GM21367 (cell line): ENCODE measurements at regions not wholly inside any gene's neighbourhood (a gene's known extent, or its start where the extent isn't known, plus 50 kb on each side); places are given as distances from the start of the nearest gene placed in this dataset.

Experiments used
- ATAC-seq: cut with Tn5 transposase; IDR thresholded peaks from one replicate; pipeline ENCODE4 v1.9.1; 2021; ENCODE audit not compliant: unreplicated experiment

DNA sequence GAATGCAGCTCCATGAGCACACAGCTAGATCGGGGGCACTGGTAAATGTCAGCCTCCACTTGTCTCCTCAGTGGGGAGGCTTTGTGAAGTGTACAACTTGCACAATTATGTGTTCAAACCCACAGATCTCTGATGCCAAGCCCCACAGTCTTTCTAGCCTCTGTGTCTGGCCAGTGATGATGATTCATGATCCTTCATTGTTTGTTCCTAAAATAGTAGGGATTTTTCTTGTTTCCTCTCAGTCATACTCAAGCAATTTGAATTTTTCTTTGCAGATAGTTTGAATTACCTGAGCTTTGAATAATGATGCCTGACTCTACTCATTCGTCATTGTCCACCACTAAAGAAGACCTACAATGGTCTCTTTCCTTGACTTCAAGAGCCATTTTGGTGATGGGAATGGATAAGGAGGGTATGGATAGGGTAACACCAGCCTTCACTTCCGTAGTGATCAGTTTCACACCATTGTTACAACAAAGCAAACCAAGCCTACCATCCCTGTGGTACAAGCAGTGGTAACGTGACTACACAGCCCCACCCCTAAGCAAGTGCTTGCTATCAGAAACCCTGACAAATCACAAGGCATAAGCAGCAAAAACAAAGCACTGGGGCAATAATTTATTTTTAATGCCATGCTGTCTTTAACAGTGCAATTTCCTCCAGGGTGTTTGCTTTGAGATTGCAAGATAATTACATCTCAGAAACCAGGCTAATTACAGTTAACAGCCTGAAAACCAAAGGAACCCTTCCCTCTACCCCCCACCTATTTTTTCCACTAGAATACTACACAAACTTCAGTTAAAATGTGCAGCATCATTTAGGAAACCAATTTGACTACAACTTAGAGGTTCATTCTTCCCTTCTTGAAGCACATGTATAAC, 114.1 kb upstream of the PPP2R3A start:
- no peak for ATAC-seq

DNA sequence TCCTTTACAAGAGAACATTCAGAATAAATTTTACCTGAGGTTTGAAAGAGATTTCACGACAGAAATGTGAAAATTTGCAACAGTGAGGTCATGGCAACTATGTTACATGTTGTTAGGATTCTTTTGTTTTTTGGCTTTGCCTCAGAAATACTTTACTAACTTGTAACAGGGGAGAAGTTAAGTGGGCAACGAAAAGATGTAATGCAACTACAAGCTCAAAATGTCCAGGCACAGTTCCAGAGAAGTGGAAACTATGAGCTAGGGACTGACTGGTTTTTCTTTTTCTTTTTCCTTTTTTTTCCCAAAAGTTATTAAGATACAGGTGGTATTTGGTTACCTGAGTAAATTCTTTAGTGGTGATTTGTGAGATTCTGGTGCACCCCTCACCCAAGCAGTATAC, 111.5 kb upstream of the PPP2R3A start:
- no peak for ATAC-seq

DNA sequence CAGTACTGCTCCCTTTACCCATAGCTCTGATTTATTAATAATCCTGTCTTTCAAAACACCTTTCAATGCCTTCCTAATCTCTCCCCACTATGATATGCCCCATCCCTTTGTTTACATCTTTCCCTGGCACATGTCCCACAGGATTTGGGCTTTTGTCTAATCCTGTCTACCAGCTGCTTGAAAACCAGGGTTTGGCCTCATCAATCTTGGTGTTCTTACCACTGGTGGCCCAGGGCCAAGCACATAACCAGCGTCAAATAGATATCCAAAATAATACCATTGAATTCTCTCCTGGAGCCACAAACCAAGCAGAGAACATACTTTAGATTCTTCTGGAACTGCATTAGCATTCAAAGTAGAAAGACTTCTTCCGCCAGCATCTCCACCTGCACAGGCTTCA, 104.8 kb upstream of the PPP2R3A start:
- no peak for ATAC-seq

DNA sequence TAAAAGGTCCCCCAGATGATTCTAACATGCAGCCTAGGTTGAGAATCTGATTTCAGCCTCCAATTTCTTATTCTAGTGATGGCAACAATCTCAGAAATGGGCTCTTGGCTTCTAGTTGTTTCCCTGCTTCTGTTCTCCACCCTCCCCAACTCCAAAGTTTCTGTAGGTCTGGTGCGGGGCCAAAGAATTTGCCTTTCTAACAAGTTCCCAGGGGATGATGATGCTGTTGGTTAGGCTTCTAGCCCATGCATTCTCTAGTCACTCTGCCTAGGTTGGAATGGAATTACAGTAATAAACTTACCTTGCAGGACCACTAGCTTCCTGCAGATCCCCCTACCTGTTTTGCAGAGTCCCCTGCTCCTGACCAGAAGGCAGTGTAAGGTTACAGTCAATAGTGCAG, 103.2 kb upstream of the PPP2R3A start:
- ATAC-seq, result no peak

DNA sequence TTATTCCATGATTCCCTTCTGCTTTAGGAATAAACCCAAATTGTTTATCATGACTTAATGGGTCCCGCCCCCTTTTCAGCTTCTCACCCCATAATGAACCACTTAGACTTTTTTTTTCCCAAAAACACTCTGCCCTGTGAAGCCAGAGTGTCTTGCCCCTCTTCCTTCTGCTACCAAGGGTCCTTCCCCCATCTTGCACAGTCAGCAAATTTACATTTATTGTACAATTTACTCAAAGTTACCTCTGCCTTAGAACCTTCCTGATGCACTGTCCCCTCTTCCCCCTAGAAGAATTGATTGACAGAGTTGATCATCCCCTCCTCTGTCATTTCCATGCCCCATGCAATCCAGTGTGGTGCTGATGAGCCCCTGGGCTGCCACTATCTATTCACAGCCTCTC, 101.5 kb upstream of the PPP2R3A start:
- ATAC-seq, result no peak

DNA sequence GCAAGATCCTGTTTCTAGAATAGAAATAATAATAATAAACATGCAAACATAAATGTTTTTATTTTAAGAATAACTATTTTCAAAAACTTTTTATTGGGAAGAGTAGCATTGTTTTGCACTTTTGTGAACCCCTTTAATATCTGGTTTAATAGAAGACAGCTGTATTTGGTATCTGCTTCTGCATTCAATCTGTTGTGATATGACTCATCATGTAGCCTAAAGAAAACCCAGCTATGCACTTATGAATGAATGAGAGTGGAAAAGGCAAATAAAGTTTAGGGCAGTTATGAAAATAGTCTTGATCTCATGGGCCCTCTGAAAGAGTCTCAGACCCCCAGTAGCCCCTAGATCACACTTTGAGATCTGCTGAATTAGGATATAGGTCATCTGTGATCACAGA, 100.4 kb upstream of the PPP2R3A start:
- ATAC-seq, result no peak

DNA sequence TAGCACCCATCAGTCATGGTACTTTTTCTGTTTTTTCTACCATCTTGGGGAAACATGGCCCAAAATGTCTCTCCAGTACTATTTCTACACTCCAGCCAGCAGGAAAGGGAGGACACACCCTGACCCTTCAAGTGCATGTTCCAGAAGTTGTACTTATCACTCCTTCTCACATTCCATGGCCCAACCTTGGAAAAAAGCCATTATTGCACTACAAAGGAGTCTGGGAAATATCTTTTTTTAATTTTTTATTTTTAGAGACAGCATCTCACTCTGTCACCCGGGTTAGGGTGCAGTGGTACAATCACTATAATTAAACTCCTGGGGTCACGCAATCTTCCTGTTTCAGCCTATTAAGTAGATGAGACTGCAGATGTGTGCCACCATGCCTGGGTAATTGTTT, 100.0 kb upstream of the PPP2R3A start:
- no peak for ATAC-seq

DNA sequence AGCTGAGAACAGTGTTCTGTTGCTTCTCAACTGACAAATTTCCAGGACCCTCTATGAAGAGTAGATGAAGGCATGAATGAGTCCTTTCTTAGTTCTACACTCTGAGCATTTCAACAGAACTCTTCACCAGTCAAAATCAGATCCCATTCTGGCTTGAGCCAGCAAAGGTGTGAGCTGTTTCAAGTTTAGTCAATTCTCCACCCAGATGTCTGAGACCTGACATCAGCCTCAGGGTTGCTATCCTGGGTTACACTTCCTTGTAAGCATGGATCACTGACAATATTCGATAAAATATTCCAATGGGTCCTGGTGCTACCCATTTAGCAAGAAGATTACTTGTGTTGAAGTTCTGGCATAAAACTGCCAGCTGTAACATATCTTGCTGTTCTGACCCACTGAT, 97.6 kb upstream of the PPP2R3A start:
- no peak for ATAC-seq

DNA sequence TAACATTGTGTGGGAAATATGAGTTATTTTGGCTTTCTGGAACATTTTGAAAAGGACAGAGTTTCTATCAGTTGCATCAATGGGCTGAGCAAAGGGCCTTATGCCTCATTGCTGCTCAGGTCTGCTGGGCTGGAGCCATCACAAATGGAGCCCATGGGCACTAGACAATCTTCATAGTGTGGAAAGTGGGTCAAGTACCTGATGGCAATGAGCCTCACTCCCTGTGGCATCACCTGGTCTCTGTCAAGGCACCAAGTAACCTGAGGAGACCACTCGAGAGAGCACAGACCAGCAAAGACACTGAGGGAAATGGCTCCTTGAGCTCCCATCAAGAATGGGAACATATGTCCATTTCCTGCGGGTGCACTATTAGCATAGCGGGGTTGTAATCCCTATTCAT, 96.7 kb upstream of the PPP2R3A start:
- ATAC-seq, result no peak

DNA sequence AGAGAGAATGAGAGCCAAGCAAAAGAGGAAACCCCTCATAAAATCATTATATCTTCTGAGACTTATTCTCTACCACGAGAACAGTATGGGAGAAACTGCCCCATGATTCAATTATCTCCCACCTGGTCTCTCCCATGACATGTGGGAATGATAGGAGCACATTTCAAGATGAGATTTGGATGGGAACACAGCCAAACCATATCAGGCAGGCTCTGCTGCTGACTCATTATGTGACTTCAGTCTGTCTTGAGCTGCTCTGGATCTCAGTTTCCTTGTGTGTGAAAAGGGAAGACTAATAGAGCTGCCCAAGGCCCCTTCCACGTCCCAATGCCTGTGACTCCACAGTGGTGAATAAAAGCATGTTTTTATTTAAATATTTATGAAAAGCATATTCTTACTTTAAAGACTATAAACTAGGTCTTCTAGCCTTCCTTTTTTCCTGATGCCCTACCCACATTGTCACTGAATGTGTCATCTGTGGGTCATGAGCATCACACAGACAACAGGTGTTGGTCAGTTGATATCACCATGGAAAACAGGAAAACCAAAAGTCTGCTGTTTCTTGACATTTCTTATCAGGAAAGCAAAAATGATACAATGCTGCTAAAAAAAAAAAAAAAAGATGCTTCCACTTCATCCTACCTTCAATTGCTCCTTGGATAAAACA, 96.0 kb upstream of the PPP2R3A start:
- no peak for ATAC-seq

DNA sequence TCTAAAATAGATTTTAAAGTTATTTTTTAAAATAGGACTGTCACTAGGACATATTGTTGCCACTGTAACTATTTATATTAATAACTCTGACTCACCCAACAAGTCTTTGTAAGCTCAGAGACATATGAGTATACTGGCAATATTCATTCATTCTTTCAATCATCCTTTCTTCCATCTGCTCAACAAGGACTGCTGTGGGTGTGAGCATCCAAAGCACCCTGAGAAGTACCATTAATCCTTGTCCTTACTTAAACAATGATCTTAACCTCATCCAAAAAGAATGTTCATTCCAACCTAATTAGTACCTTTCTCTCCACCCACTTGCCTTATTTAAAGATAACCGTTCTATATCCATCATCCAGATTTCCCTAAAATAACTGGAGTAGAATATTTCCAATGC, 94.2 kb upstream of the PPP2R3A start:
- no peak for ATAC-seq

DNA sequence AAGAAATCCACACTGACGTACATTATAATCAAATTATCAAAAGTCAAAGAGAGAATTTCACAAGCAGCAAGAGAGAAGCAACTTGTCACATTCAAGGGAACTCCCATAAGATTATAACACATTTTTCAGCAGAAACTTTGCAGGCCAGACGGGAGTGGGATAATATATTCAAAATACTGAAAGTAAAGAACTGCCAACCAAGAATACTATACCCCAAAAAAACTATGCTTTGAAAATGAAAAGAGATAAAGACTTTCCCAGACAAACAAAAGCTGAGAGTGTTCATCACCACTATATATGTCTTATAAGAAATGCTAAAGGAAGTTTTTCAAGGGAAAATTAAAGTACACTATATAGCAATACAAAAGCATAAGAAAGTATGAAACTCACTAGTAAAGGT, 91.5 kb upstream of the PPP2R3A start:
- no peak for ATAC-seq

DNA sequence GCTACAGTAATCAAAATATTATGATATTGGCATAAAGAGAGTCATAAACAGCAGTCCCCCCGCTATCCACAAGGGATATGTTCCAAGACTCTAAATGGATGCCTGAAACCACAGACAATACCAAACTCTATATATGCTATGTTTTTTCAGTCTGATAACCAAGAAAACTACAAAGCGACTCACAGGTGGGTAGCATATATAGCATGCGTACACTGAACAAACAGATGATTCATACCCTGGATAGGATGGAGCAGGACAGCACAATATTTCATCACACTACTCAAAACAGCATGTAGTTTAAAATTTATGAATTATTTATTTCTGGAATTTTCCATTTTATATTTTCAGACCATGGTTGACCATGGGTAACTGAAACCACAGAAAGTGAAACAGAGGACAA, 87.0 kb upstream of the PPP2R3A start:
- no peak for ATAC-seq

DNA sequence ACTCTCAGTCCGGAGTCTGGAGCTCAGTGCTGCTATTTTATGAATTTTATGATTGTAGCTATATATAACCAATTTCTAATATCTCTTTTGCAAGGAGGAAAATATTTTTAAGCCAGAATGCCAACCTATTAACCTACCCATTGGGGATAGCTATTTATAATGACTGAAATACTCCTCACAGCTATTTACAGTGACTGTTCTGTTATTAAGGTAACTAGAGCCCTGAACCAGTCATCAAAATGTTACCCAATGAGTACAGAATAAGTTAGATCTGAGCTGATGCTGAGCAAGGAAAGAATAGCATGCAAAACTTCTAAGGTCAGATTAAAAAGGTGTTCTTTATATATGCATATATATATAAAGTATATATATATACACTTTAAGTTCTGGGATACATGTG, 79.6 kb upstream of the PPP2R3A start:
- no peak for ATAC-seq

DNA sequence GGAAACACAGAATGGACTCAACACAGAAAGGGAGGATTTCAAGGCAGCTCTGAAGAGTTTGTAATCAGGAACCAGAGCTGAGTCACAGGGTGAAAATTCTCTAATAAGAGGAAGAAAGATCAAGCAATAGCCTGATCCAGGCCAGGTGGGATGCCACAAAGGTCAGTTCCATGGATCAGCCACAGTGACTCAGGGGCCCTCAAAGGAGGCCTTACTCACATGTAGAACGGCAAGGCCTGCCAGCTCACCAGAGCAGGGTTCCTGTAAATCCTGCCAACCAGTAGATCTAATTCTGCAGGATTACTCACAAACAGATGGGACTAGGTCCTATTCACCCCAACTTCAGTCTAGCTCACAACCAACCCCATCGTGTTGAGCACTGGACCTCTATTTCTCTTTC, 78.3 kb upstream of the PPP2R3A start:
- no peak for ATAC-seq

DNA sequence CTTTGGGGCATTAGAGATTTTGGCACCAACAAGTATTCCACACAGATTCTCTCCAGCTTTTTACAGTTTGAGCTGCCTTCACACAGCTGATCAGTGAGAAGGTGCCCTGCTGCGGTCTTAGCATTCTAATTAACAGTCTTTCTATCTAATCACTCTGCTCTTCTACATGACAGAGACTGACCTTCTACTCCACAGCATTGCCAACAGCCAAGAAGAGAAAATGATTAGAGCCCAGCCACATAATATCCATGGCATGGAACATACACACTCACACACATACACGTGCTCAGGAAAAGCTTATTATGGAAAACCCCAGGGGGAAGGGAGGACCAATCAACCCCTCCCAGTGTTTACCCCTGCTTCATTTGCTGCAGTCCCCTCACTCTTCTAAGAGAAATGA, 76.1 kb upstream of the PPP2R3A start:
- ATAC-seq, result no peak

DNA sequence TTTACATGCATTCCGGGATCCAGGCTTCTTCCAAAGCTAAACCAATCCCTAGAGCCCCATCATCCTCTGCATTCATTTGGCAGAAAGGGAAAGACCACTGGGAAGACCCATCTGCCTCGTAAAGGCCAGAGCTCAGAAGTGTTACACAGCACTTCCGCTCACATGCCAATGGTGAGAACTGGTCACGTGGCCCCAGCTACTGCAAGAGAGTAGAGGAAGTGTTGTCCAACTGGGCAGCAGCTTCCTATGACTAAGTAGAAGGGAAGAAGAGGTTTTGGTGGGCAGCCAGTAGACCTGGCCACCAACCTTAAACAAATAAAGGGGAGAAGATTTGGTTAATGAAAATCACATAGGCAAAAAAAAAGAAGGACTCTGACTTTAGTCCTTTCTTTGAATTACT, 74.4 kb upstream of the PPP2R3A start:
- ATAC-seq, result no peak

DNA sequence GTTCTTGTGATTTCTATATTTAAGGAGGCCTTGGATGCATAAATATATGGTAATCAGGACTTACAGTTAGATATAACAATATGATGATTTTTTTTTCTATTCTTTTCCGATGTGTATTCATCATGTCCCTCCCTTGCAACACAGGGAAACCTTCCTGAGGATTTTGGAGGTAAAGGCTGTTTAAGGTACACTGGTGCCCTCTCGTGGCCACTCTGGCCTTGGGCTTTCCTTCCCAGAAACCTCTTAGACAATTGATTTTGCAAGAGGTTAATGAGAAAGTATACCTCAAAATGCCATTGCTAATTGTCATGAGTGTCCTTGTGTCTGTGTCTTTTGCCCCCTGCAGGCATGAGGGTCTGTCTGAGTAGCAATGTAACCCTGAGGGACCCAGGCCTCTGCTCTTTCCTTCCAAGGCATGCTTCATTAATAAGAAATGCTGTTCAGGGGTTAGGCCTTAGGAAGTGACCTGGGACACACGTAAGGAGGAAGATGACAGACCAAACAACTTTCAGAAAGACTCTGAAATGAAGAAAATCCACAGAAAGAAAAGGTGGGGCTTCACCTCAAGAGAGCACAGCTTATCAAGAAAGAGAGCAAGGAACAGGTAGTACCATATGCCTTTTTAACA, 70.3 kb upstream of the PPP2R3A start:
- ATAC-seq, result no peak

DNA sequence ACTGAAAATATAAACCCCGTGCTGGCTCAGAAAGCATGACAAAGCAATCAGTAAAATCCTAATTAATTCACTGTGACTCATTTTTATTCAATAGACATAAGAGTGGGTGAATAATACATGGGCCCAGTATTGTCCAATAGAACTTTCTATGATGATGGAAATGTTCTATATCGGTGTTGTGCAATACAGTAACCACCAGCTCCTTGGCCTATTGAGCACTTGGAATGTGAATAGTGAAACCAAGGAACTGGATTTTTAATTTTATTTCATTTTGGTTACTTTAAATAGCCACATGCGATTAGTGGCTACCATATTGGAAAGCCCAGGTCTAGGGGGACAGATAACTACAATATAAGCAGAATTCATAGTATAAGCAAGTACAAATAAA, 69.8 kb upstream of the PPP2R3A start:
- ATAC-seq, result no peak

DNA sequence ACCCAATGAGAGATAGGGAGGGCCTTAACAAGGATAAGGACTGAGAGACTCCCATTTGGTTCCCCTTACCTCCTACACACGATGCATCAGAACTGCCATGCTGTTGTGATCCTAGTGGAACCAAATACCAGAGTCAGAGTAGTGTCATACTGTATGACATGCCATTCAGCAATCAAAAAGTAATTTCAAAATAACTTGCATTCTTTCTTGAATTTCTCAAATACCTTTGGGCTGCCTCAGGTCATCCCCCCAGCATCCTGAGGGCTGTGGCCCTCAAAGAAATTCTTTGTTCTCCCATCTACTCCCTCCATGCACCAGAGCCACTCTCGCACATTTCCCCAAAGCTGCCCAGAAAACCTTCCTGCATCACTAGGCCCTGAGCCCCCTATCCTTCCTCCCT, 68.9 kb upstream of the PPP2R3A start:
- no peak for ATAC-seq

DNA sequence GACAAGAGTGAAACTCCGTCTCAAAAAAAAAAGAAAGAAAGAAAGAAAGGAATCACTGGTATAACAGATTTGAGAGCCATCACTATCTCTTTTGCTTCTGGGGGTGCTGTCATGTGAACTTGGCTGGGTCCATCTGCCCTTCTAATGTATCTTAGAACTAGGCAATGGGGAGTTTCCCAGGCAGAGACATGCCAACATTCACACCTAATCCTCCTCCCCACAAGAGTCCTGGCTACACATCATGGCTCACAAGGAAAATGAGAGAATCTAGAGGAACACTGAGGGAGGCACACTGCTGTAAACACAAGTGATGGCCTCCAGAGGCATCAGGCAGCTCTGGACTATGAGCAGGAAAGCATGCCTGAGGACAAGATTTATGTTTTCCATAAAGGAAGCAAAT, 67.8 kb upstream of the PPP2R3A start:
- ATAC-seq, result no peak

DNA sequence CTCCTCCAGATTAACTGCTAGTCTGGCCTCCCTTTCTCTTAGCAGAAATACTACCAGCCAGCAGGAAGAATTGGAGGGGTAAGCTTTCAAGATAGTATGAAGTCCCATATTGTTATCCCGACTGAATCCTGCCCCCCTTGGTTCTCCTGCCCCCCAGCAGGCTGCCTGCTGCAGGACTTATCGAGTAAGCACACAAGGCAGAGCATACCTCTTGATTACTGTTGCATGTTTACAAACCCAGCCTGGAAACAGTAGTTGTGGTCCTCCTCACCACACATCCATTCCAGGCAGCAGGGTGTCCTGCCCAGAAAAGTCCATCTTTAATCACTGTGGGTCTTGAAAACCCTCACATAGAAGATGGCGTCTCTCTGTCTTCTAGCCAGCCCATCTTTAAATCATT, 66.8 kb upstream of the PPP2R3A start:
- ATAC-seq, result no peak
